Body of pancreas (tissue), 4 donors: ENCODE measurements at regions not wholly inside any gene's neighbourhood (a gene's known extent, or its start where the extent isn't known, plus 50 kb on each side); places are given as distances from the start of the nearest gene placed in this dataset.

ENCODE experiments used
- ATAC-seq: fragments of 150-250 bp; one replicate; pipeline ENCODE4 v1.9.1; 2016
- DNase-seq, 4 donors: peaks; one replicate each; pipeline ENCODE4 v3.0.0-alpha.2; 2019
- H3K27ac ChIP-seq, 4 donors: fragments of 200-600 bp; sonication (generic); 1 replicate in 3 of 4; 2 replicates in 1 of 4; pipeline versions ENCODE4 v1.5.1 to v1.6.1; 2016 to 2019; ENCODE audit warnings: mild to moderate bottlenecking in 1 of 4, mixed read lengths in 1 of 4, moderate library complexity in 1 of 4
- H3K27me3 ChIP-seq, 2 donors: fragments of 200-600 bp; sonication (generic); one replicate each; pipeline ENCODE4 v1.6.0; 2016; ENCODE audit warnings: mild to moderate bottlenecking in 1 of 2
- H3K36me3 ChIP-seq, 2 donors: fragments of 200-600 bp; sonication (generic); replicated peaks in 1 of 2; 2 replicates each; pipeline ENCODE4 v1.5.1; 2016; ENCODE audit warnings: low read depth in 2 of 2; ENCODE audit not compliant: insufficient read depth in 1 of 2
- H3K4me1 ChIP-seq: fragments of 200-600 bp; sonication (generic); one replicate; pipeline ENCODE4 v1.6.0; 2016
- H3K4me3 ChIP-seq, 2 donors: fragments of 200-600 bp; sonication (generic); 1 replicate in 1 of 2; 2 replicates in 1 of 2; pipeline ENCODE4 v1.5.1; 2016 to 2019
- H3K9me3 ChIP-seq, 3 donors: fragments of 200-600 bp; sonication (generic); 1 replicate in 2 of 3; 2 replicates in 1 of 3; pipeline ENCODE4 v1.5.1; 2016
- CTCF ChIP-seq, 7 experiments: fragments of 450-650 bp in 4 of 7; fragments of 200-600 bp in 3 of 7; sonication (generic) in 3 of 7; IDR thresholded peaks; one replicate each; pipeline ENCODE4 v1.5.1; 2016 to 2019; ENCODE audit warnings: antibody characterized with exemption in 7 of 7
- POLR2A ChIP-seq, 3 donors: fragments of 450-650 bp; IDR thresholded peaks; one replicate each; pipeline ENCODE4 v1.6.1; 2016; ENCODE audit warnings: antibody characterized with exemption in 3 of 3, mild to moderate bottlenecking in 2 of 3
- WGBS, 2 donors: methylation state at CpG; one replicate each; pipeline ENCODE4 v1.1.5; 2017; 5-methylcytosine and 5-hydroxymethylcytosine counted together
- intact Hi-C: fragments of 100-400 bp; cut with DNase I; formaldehyde crosslinking; loops from one replicate; pipeline ENCODE4 v1.15.1; 2023

DNA sequence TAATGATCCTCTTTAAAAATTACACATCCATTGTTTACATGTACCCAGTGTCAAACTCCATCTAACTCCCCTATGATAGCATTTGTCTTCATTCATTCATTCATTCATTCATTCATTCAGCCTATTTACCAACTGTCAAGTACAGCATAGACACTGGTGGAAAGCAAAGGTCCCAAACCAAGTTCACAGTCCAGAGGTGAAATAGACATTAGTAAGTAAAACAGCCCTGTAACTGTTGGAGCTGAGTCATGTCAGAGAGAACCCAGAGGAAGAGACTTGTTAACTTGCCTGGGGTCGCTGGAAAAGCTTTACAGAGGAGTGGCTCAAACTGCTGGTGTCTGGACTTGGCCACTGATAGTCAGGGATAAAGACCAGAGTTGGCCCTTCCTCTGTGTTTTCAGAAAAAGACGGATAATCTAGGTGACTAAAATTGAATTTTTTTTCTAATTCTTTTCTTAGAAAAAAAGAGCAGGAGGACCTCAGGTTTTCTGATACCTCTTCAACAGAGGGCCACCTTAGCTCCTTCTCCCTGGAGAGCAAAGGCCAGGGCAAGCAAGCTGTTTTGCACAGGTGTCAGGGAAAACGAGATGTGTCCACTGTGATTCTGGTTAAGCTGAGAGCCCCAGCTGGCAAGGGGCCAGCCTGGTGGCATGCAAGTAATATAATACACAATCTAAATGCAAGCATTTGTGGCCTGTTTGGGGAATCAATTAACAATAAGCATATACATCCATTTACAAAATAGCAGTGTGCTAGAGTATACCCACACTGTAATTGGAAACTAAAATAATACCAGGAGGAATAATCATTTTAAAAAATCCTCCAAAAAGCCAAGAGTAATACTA is 96.7 kb upstream of the SLC14A2 start:
- TF ChIP-seq CTCF (IDR thresholded peaks at IDR 0.05) (no peak), POLR2A (IDR thresholded peaks at IDR 0.05) (no peak)
- no peak overlapping the region for H3K27ac ChIP-seq

GRCh38 chr18:45519411-45520280 is 95.6 kb upstream of the SLC14A2 start:
- ATAC-seq (no peak), DNase-seq (no peak)
- intact Hi-C loops = no loop called here
- no peaks in the 10 kb centered on the region for H3K36me3 ChIP-seq
- 84 to 85% methylated on average over 7 of the region's 7 CpGs for WGBS, 2 donors
- no peak overlapping the region for H3K4me3 ChIP-seq
- peaks cover 10% of the 10 kb centered on the region for H3K4me1 ChIP-seq
- H3K9me3 ChIP-seq = no peaks in the 10 kb centered on the region
- no peaks in the 10 kb centered on the region for H3K27me3 ChIP-seq
- no peak for TF ChIP-seq CTCF (IDR thresholded peaks at IDR 0.05)
- no peak for TF ChIP-seq POLR2A (IDR thresholded peaks at IDR 0.05)
- H3K27ac ChIP-seq = no peak overlapping the region

More for the DNA sequence above, 96.7 kb upstream of the SLC14A2 start:
- intact Hi-C loops = no loop called here
- H3K4me1 ChIP-seq = peaks cover 10% of the 10 kb centered on the region
- no peaks in the 10 kb centered on the region for H3K9me3 ChIP-seq
- H3K36me3 ChIP-seq = no peaks in the 10 kb centered on the region
- H3K27me3 ChIP-seq = no peaks in the 10 kb centered on the region
- peak in 1 of 4 donors; percentile 10 for DNase-seq
- 48 to 60% methylated on average over 3 of the region's 3 CpGs for WGBS, 2 donors
- ATAC-seq = no peak
- no peak overlapping the region for H3K4me3 ChIP-seq

DNA sequence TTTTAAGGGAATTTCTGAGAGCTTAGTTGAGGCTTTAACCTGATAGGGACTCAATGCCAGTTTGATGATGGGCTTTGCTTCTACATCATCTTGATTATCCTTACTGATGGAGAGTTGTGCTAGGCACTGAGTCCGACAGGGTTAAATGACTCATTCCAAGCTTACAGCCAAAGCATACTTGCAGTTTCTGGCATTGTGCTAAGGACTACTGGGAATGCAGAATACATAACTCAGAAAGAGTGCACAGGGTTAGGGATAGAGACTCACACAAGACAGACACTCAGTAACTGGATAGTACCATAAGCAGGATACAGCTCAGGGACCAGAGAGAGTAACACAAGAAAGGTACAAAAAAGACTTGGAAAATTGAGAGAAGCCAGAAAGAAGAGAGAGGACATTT is 94.1 kb upstream of the SLC14A2 start:
- H3K27ac ChIP-seq = no peak overlapping the region
- TF ChIP-seq POLR2A (IDR thresholded peaks at IDR 0.05) = no peak
- TF ChIP-seq CTCF (IDR thresholded peaks at IDR 0.05) = no peak
- ATAC-seq = no peak

GRCh38 chr18:45521777-45522176 is 93.5 kb upstream of the SLC14A2 start:
- intact Hi-C loops = no loop called here
- peaks cover 8% of the 10 kb centered on the region for H3K4me1 ChIP-seq
- TF ChIP-seq POLR2A (IDR thresholded peaks at IDR 0.05) = no peak
- TF ChIP-seq CTCF (IDR thresholded peaks at IDR 0.05) = no peak
- H3K27me3 ChIP-seq = no peaks in the 10 kb centered on the region
- no peak overlapping the region for H3K27ac ChIP-seq
- no peaks in the 10 kb centered on the region for H3K36me3 ChIP-seq
- ATAC-seq = no peak
- peak in 1 of 4 donors; percentile 22 for DNase-seq
- H3K4me3 ChIP-seq = no peak overlapping the region
- no peaks in the 10 kb centered on the region for H3K9me3 ChIP-seq
- WGBS, 2 donors = 50 to 55% methylated on average over 3 of the region's 3 CpGs

More for the DNA sequence above, 94.1 kb upstream of the SLC14A2 start:
- intact Hi-C loops = no loop called here
- no peak for DNase-seq
- 68 to 91% methylated on average over 1 of the region's 1 CpG for WGBS, 2 donors
- Histone ChIP-seq H3K4me3 (no peak overlapping the region), H3K27me3 (no peaks in the 10 kb centered on the region), H3K9me3 (no peaks in the 10 kb centered on the region), H3K4me1 (peaks cover 10% of the 10 kb centered on the region), H3K36me3 (no peaks in the 10 kb centered on the region)
